ENCODE measurements at regions not wholly inside any gene's neighbourhood (a gene's known extent, or its start where the extent isn't known, plus 50 kb on each side); places are given as distances from the start of the nearest gene placed in this dataset.

DNA sequence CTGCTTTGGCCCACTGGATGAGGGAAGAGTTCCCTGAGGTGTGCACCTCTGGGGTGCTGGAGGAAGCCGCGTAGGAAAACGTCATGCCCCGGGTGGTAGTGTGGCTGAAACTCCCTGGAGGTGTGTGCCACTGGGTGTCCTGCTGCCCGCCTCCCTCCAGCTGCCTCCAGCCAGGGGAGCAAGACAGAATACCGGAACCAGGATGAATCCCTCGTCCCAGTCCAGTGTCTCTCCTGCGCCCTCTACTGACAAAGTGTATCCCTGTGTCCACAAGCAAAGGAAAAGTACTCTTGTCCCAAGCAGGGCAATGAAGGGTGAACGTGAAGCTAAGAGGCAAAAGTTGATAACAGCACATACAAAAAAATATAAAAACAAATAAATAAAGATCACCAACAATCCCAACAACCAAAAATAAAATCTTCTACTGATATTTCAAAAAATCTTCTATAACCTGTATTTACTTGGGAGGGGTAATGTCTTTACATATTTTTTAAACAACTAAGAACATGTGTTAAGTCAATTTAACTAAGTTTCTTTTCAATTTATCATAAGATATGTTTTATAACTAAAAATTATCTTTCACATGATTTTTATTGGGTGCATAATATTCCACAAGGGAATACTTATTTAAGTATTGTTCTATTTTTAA lies 437.6 kb downstream of the MAFB start:
- TF ChIP-seq, protein P1, sequence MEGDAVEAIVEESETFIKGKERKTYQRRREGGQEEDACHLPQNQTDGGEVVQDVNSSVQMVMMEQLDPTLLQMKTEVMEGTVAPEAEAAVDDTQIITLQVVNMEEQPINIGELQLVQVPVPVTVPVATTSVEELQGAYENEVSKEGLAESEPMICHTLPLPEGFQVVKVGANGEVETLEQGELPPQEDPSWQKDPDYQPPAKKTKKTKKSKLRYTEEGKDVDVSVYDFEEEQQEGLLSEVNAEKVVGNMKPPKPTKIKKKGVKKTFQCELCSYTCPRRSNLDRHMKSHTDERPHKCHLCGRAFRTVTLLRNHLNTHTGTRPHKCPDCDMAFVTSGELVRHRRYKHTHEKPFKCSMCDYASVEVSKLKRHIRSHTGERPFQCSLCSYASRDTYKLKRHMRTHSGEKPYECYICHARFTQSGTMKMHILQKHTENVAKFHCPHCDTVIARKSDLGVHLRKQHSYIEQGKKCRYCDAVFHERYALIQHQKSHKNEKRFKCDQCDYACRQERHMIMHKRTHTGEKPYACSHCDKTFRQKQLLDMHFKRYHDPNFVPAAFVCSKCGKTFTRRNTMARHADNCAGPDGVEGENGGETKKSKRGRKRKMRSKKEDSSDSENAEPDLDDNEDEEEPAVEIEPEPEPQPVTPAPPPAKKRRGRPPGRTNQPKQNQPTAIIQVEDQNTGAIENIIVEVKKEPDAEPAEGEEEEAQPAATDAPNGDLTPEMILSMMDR (conservative IDR thresholded peaks at IDR 0.05; ENCODE audit: low read length), result peak; percentile 64
- no peak for TF ChIP-seq EZH2phosphoT487 (IDR thresholded peaks at IDR 0.05; ENCODE audit: borderline replicate concordance)
